Mucosa of descending colon (tissue), 3 donors: ENCODE measurements at regions not wholly inside any gene's neighbourhood (a gene's known extent, or its start where the extent isn't known, plus 50 kb on each side); places are given as distances from the start of the nearest gene placed in this dataset.

Experiments used
- ATAC-seq: fragments of 200-7000 bp; cut with Tn5 transposase; one replicate; pipeline ENCODE4 v1.9.1; 2020; ENCODE audit warnings: mild to moderate bottlenecking, moderate library complexity
- DNase-seq, 3 donors: peaks; one replicate each; pipeline ENCODE4 v3.0.0-alpha.2; 2020
- H3K36me3 ChIP-seq: fragments of 200-600 bp; one replicate; pipeline ENCODE4 v1.8.0; 2021; ENCODE audit warnings: low read depth, mild to moderate bottlenecking
- H3K4me1 ChIP-seq: fragments of 200-600 bp; one replicate; pipeline ENCODE4 v1.8.0; 2021; ENCODE audit warnings: low read depth, mild to moderate bottlenecking
- H3K4me3 ChIP-seq: fragments of 200-600 bp; one replicate; pipeline ENCODE4 v1.8.0; 2021; ENCODE audit warnings: mild to moderate bottlenecking
- H3K9me3 ChIP-seq: fragments of 200-600 bp; one replicate; pipeline ENCODE4 v1.8.0; 2021; ENCODE audit warnings: mild to moderate bottlenecking
- CTCF ChIP-seq: fragments of 200-600 bp; IDR thresholded peaks from one replicate; pipeline ENCODE4 v1.8.0; 2022; ENCODE audit warnings: antibody characterized with exemption, mild to moderate bottlenecking
- intact Hi-C, 2 donors: fragments of 100-400 bp; cut with DNase I in 1 of 2; cut with micrococcal nuclease in 1 of 2; formaldehyde crosslinking; loops; one replicate each; pipeline versions ENCODE4 v1.11.0 to v1.11.1; 2022; cut with DNase I, micrococcal nuclease
- donor health status: DM: no; HTN: no; CAD: no; lungs with moderate emphysema.
- donor health status: DM: no; HTN: no; CAD: no.
- donor health status: DM: no; HTN: yes; CAD: no.

GRCh38 chr5:166024970-166025369, 2266.5 kb upstream of the WWC1 start:
- H3K4me3 ChIP-seq = no peak overlapping the region
- no peaks in the 10 kb centered on the region for H3K4me1 ChIP-seq
- no peak for TF ChIP-seq CTCF
- no peak for DNase-seq
- intact Hi-C loops = no loop called here
- no peaks in the 10 kb centered on the region for H3K36me3 ChIP-seq
- peaks cover under 1% of the 10 kb centered on the region for H3K9me3 ChIP-seq
- no peak for ATAC-seq

GRCh38 chr5:166027582-166027981, 2263.9 kb upstream of the WWC1 start:
- Histone ChIP-seq H3K4me1 (no peaks in the 10 kb centered on the region), H3K9me3 (peaks cover 4% of the 10 kb centered on the region), H3K36me3 (no peaks in the 10 kb centered on the region), H3K4me3 (no peak overlapping the region)
- ATAC-seq (no peak), DNase-seq (no peak)
- no peak for TF ChIP-seq CTCF
- intact Hi-C loops = no loop called here

- no peaks in the 10 kb centered on the region for H3K36me3 ChIP-seq
- H3K4me3 ChIP-seq = no peak overlapping the region
- H3K4me1 ChIP-seq = no peaks in the 10 kb centered on the region
- DNase-seq (no peak), ATAC-seq (no peak)
- H3K9me3 ChIP-seq = peaks cover 8% of the 10 kb centered on the region
- TF ChIP-seq CTCF = no peak
- intact Hi-C loops = no loop called here
Measured at GRCh38 chr5:166031926-166032325, 2259.5 kb upstream of the WWC1 start.

- intact Hi-C loops = no loop called here
- peaks cover 8% of the 10 kb centered on the region for H3K9me3 ChIP-seq
- H3K4me3 ChIP-seq = no peak overlapping the region
- ATAC-seq (no peak), DNase-seq (no peak)
- no peak for TF ChIP-seq CTCF
- no peaks in the 10 kb centered on the region for H3K36me3 ChIP-seq
- no peaks in the 10 kb centered on the region for H3K4me1 ChIP-seq
Measured at GRCh38 chr5:166032601-166033000, 2258.8 kb upstream of the WWC1 start.

- no peak for ATAC-seq
- Histone ChIP-seq H3K4me1 (no peaks in the 10 kb centered on the region), H3K4me3 (no peak overlapping the region), H3K9me3 (peaks cover 7% of the 10 kb centered on the region), H3K36me3 (no peaks in the 10 kb centered on the region)
- no peak for TF ChIP-seq CTCF
- no peak for DNase-seq
- intact Hi-C loops = no loop called here
Measured at GRCh38 chr5:166045961-166046360, 2245.5 kb upstream of the WWC1 start.

- no peaks in the 10 kb centered on the region for H3K36me3 ChIP-seq
- intact Hi-C loops = no loop called here
- H3K4me3 ChIP-seq = no peak overlapping the region
- peaks cover 13% of the 10 kb centered on the region for H3K9me3 ChIP-seq
- no peak for DNase-seq
- H3K4me1 ChIP-seq = no peaks in the 10 kb centered on the region
- TF ChIP-seq CTCF = no peak
- ATAC-seq = no peak
Measured at GRCh38 chr5:166046956-166047355, 2244.5 kb upstream of the WWC1 start.
